ENCODE measurements at regions not wholly inside any gene's neighbourhood (a gene's known extent, or its start where the extent isn't known, plus 50 kb on each side); places are given as distances from the start of the nearest gene placed in this dataset.

GRCh38 chr19:28841531-28841930 is 371.4 kb downstream of the UQCRFS1 start:
- Histone ChIP-seq H3K9me3 (replicated peaks in 1 of 2; ENCODE audit: control insufficient read depth in 2 of 2, insufficient read depth in 1 of 2, low read depth in 1 of 2, low read length in 2 of 2) (peaks cover 0 to 3% of the 10 kb centered on the region in 2 donors), H2BK12ac (ENCODE audit: low read length) (no peak overlapping the region), H4K8ac (ENCODE audit: low read depth, low read length) (no peak overlapping the region), H2BK15ac (ENCODE audit: low read length) (no peak overlapping the region), H3K27ac (replicated peaks; ENCODE audit: low read length) (no peak overlapping the region), H3K79me1 (ENCODE audit: low read depth, low read length) (no peaks in the 10 kb centered on the region), H3K27me3 (ENCODE audit: control insufficient read depth in 3 of 3, insufficient read depth in 3 of 3, low read depth in 1 of 3, low read length in 3 of 3) (no peaks in the 10 kb centered on the region), H4K91ac (ENCODE audit: low read depth, low read length, poor library complexity) (no peak overlapping the region), H3K4me1 (ENCODE audit: control insufficient read depth in 2 of 2, insufficient read depth in 1 of 2, low read depth in 1 of 2, low read length in 2 of 2) (peaks cover 0 to 8% of the 10 kb centered on the region in 2 donors), H3K36me3 (replicated peaks in 1 of 2; ENCODE audit: control insufficient read depth in 2 of 2, insufficient read depth in 2 of 2, low read length in 2 of 2) (no peaks in the 10 kb centered on the region), H3K4me3 (ENCODE audit: low read length in 2 of 2) (no peak overlapping the region), H2BK120ac (ENCODE audit: low read depth, low read length) (no peak overlapping the region), H2AK5ac (ENCODE audit: low read depth, low read length) (no peak overlapping the region), H2AFZ (ENCODE audit: low read length) (no peak overlapping the region), H2BK5ac (ENCODE audit: low read length) (no peak overlapping the region), H3K4ac (ENCODE audit: low read length) (no peak overlapping the region), H3K14ac (ENCODE audit: low read length) (no peak overlapping the region), H3K18ac (ENCODE audit: low read length) (no peak overlapping the region), H3K9ac (ENCODE audit: low read depth, low read length, poor library complexity) (no peak overlapping the region), H3K23ac (ENCODE audit: low read depth, low read length, poor library complexity) (no peak overlapping the region), H3K4me2 (ENCODE audit: insufficient read depth, low read length, poor library complexity, severe bottlenecking) (no peak overlapping the region)
- no CpG with 5 or more reads among the region's 3 CpGs for WGBS, 2 donors (ENCODE audit: extremely low coverage in 2 of 2, insufficient read length in 2 of 2, insufficient replicate concordance in 1 of 2)
- no peak for DNase-seq (ENCODE audit: low spot score)

- no peak overlapping the region for H4K8ac ChIP-seq (ENCODE audit: low read depth, low read length)
- no peak overlapping the region for H2AK5ac ChIP-seq (ENCODE audit: low read depth, low read length)
- H3K27ac ChIP-seq (replicated peaks; ENCODE audit: low read length), result no peak overlapping the region
- H3K4me3 ChIP-seq (ENCODE audit: low read length in 2 of 2), result no peak overlapping the region
- DNase-seq (ENCODE audit: low spot score), result no peak
- no peak overlapping the region for H2BK5ac ChIP-seq (ENCODE audit: low read length)
- no peaks in the 10 kb centered on the region for H3K9me3 ChIP-seq (replicated peaks in 1 of 2; ENCODE audit: control insufficient read depth in 2 of 2, insufficient read depth in 1 of 2, low read depth in 1 of 2, low read length in 2 of 2)
- no peak overlapping the region for H4K91ac ChIP-seq (ENCODE audit: low read depth, low read length, poor library complexity)
- peaks cover 0 to 8% of the 10 kb centered on the region in 2 donors for H3K4me1 ChIP-seq (ENCODE audit: control insufficient read depth in 2 of 2, insufficient read depth in 1 of 2, low read depth in 1 of 2, low read length in 2 of 2)
- no peak overlapping the region for H2BK12ac ChIP-seq (ENCODE audit: low read length)
- H2BK120ac ChIP-seq (ENCODE audit: low read depth, low read length), result no peak overlapping the region
- no peak overlapping the region for H3K4ac ChIP-seq (ENCODE audit: low read length)
- no peak overlapping the region for H3K4me2 ChIP-seq (ENCODE audit: insufficient read depth, low read length, poor library complexity, severe bottlenecking)
- no CpG with 5 or more reads among the region's 2 CpGs for WGBS, 2 donors (ENCODE audit: extremely low coverage in 2 of 2, insufficient read length in 2 of 2, insufficient replicate concordance in 1 of 2)
- no peak overlapping the region for H3K14ac ChIP-seq (ENCODE audit: low read length)
- no peaks in the 10 kb centered on the region for H3K27me3 ChIP-seq (ENCODE audit: control insufficient read depth in 3 of 3, insufficient read depth in 3 of 3, low read depth in 1 of 3, low read length in 3 of 3)
- no peaks in the 10 kb centered on the region for H3K36me3 ChIP-seq (replicated peaks in 1 of 2; ENCODE audit: control insufficient read depth in 2 of 2, insufficient read depth in 2 of 2, low read length in 2 of 2)
- no peak overlapping the region for H2BK15ac ChIP-seq (ENCODE audit: low read length)
- no peak overlapping the region for H3K23ac ChIP-seq (ENCODE audit: low read depth, low read length, poor library complexity)
- H2AFZ ChIP-seq (ENCODE audit: low read length), result no peak overlapping the region
- H3K9ac ChIP-seq (ENCODE audit: low read depth, low read length, poor library complexity), result no peak overlapping the region
- H3K79me1 ChIP-seq (ENCODE audit: low read depth, low read length), result no peaks in the 10 kb centered on the region
- H3K18ac ChIP-seq (ENCODE audit: low read length), result peak overlapping the region; percentile 0
Observed at GRCh38 chr19:28840891-28841290, 372.1 kb downstream of the UQCRFS1 start.

DNA sequence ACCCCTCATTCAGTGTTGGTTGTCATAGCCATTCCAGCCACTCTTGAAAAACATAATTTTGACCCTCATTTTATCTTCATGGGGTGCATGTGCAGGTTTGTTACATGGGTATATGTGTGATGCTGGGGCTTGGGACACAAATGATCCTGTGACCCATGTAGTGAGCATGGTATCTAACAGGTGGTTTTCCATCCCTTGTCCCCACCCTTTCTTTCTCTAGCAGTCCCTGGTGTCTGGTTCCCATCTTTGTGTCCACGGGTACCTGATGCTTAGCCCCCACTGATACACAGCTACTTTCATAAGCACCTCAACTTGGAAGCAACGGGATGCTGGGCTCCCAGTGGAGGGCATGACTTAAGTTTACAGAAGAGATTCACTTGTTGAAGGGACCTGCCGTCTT is 373.5 kb downstream of the UQCRFS1 start:
- Histone ChIP-seq H4K8ac (ENCODE audit: low read depth, low read length) (no peak overlapping the region), H3K79me1 (ENCODE audit: low read depth, low read length) (no peaks in the 10 kb centered on the region), H3K4me1 (ENCODE audit: control insufficient read depth in 2 of 2, insufficient read depth in 1 of 2, low read depth in 1 of 2, low read length in 2 of 2) (peaks cover 0 to 8% of the 10 kb centered on the region in 2 donors), H3K23ac (ENCODE audit: low read depth, low read length, poor library complexity) (no peak overlapping the region), H2AFZ (ENCODE audit: low read length) (no peak overlapping the region), H3K9me3 (replicated peaks in 1 of 2; ENCODE audit: control insufficient read depth in 2 of 2, insufficient read depth in 1 of 2, low read depth in 1 of 2, low read length in 2 of 2) (no peaks in the 10 kb centered on the region), H3K27ac (replicated peaks; ENCODE audit: low read length) (no peak overlapping the region), H2BK15ac (ENCODE audit: low read length) (no peak overlapping the region), H2BK12ac (ENCODE audit: low read length) (no peak overlapping the region), H2BK120ac (ENCODE audit: low read depth, low read length) (no peak overlapping the region), H3K18ac (ENCODE audit: low read length) (no peak overlapping the region), H2BK5ac (ENCODE audit: low read length) (no peak overlapping the region), H3K4ac (ENCODE audit: low read length) (no peak overlapping the region), H3K14ac (ENCODE audit: low read length) (no peak overlapping the region), H4K91ac (ENCODE audit: low read depth, low read length, poor library complexity) (no peak overlapping the region), H3K36me3 (replicated peaks in 1 of 2; ENCODE audit: control insufficient read depth in 2 of 2, insufficient read depth in 2 of 2, low read length in 2 of 2) (no peaks in the 10 kb centered on the region), H3K4me2 (ENCODE audit: insufficient read depth, low read length, poor library complexity, severe bottlenecking) (no peak overlapping the region), H2AK5ac (ENCODE audit: low read depth, low read length) (no peak overlapping the region), H3K4me3 (ENCODE audit: low read length in 2 of 2) (no peak overlapping the region), H3K9ac (ENCODE audit: low read depth, low read length, poor library complexity) (no peak overlapping the region), H3K27me3 (ENCODE audit: control insufficient read depth in 3 of 3, insufficient read depth in 3 of 3, low read depth in 1 of 3, low read length in 3 of 3) (no peaks in the 10 kb centered on the region)
- no peak for DNase-seq (ENCODE audit: low spot score)
- WGBS, 2 donors (ENCODE audit: extremely low coverage in 2 of 2, insufficient read length in 2 of 2, insufficient replicate concordance in 1 of 2), result no CpG with 5 or more reads among the region's 3 CpGs

DNA sequence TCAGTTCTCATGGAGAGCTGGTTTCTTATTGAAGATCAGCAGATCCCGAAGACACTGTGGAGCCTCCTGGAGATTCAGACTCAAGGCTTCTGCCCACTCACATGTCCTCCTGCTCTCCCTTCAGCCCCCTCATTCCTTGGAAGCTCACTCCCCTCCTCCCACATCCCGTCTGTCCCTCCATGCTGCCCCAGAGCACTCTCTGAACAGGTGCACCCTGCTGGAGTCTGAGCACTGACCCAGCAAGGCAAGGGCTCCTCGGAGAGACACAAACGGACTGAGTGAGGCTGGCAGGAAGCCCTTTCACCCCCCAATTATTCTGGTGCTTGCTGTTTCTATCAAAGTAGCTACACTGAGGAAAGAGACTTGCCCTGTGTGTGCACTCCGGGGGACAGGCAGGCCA is 374.0 kb downstream of the UQCRFS1 start:
- Histone ChIP-seq H3K4me2 (ENCODE audit: insufficient read depth, low read length, poor library complexity, severe bottlenecking) (no peak overlapping the region), H3K9me3 (replicated peaks in 1 of 2; ENCODE audit: control insufficient read depth in 2 of 2, insufficient read depth in 1 of 2, low read depth in 1 of 2, low read length in 2 of 2) (no peaks in the 10 kb centered on the region), H3K36me3 (replicated peaks in 1 of 2; ENCODE audit: control insufficient read depth in 2 of 2, insufficient read depth in 2 of 2, low read length in 2 of 2) (no peaks in the 10 kb centered on the region), H2AK5ac (ENCODE audit: low read depth, low read length) (no peak overlapping the region), H4K8ac (ENCODE audit: low read depth, low read length) (no peak overlapping the region), H3K27me3 (ENCODE audit: control insufficient read depth in 3 of 3, insufficient read depth in 3 of 3, low read depth in 1 of 3, low read length in 3 of 3) (no peaks in the 10 kb centered on the region), H3K4me1 (ENCODE audit: control insufficient read depth in 2 of 2, insufficient read depth in 1 of 2, low read depth in 1 of 2, low read length in 2 of 2) (peaks cover 0 to 8% of the 10 kb centered on the region in 2 donors), H2BK15ac (ENCODE audit: low read length) (no peak overlapping the region), H2BK120ac (ENCODE audit: low read depth, low read length) (no peak overlapping the region), H4K91ac (ENCODE audit: low read depth, low read length, poor library complexity) (no peak overlapping the region), H2AFZ (ENCODE audit: low read length) (no peak overlapping the region), H2BK12ac (ENCODE audit: low read length) (no peak overlapping the region), H3K9ac (ENCODE audit: low read depth, low read length, poor library complexity) (no peak overlapping the region), H3K4me3 (ENCODE audit: low read length in 2 of 2) (no peak overlapping the region), H3K18ac (ENCODE audit: low read length) (no peak overlapping the region), H2BK5ac (ENCODE audit: low read length) (no peak overlapping the region), H3K27ac (replicated peaks; ENCODE audit: low read length) (no peak overlapping the region), H3K23ac (ENCODE audit: low read depth, low read length, poor library complexity) (no peak overlapping the region), H3K4ac (ENCODE audit: low read length) (no peak overlapping the region), H3K14ac (ENCODE audit: low read length) (no peak overlapping the region), H3K79me1 (ENCODE audit: low read depth, low read length) (no peaks in the 10 kb centered on the region)
- no CpG with 5 or more reads among the region's 5 CpGs for WGBS, 2 donors (ENCODE audit: extremely low coverage in 2 of 2, insufficient read length in 2 of 2, insufficient replicate concordance in 1 of 2)
- DNase-seq (ENCODE audit: low spot score), result no peak

Data from neuronal stem cell (in vitro differentiated cells).